HepG2 (cell line): ENCODE measurements at regions not wholly inside any gene's neighbourhood (a gene's known extent, or its start where the extent isn't known, plus 50 kb on each side); places are given as distances from the start of the nearest gene placed in this dataset.

Source experiments
- ATAC-seq: fragments of 200-7000 bp; cut with Tn5 transposase; 3 replicates; pipeline ENCODE4 v1.9.1; 2020; ENCODE audit warnings: mild to moderate bottlenecking, moderate library complexity
- BruUV-seq: library from RNA; stranded (reverse); fragments of 400-500 nt; replicated peaks from 2 replicates; lab custom pipeline; 2021; lab: Mats Ljungman, UMichigan
- CTCF ChIA-PET: fragments of 300-600 bp; formaldehyde crosslinking; extraction: SDS; loops from one replicate; lab custom pipeline; 2021; ENCODE audit warnings: low total read pairs, inconsistent platforms, low intra/inter-chr PET ratio; lab: Yijun Ruan, JAX
- POLR2A ChIA-PET: fragments of 350-600 bp; sonication (Branson Sonifier 250); formaldehyde crosslinking; loops from one replicate; lab custom pipeline; 2020; ENCODE audit warnings: antibody characterized with exemption, inconsistent platforms; lab: Yijun Ruan, JAX
- DNase-seq: peaks from one replicate; pipeline ENCODE4 v3.0.0-alpha.2; 2015; ENCODE audit warnings: low spot score
- FAIRE-seq: peaks from 3 replicates; lab custom pipeline; 2011; peaks lifted over from hg19 to GRCh38; lab: Jason Lieb, UNC
- H2AFZ ChIP-seq: one replicate; pipeline ENCODE4 v1.6.1; 2011; ENCODE audit warnings: low read length, inconsistent platforms
- H3K27ac ChIP-seq: fragments of 300-600 bp; 3 replicates; pipeline ENCODE4 v1.8.0; 2011; ENCODE audit warnings: mixed run types, mild to moderate bottlenecking, mixed read lengths, low read length, inconsistent platforms; ENCODE audit not compliant: insufficient read depth; ENCODE audit errors: extremely low read length
- H3K27me3 ChIP-seq, 2 experiments: fragments of 200-600 bp in 1 of 2; 2 replicates in 1 of 2; 3 replicates in 1 of 2; pipeline versions ENCODE4 v1.6.0 to v1.8.0; 2011; ENCODE audit warnings: low read length in 2 of 2, mild to moderate bottlenecking in 2 of 2, moderate library complexity in 2 of 2, inconsistent platforms in 1 of 2; ENCODE audit not compliant: insufficient read depth in 2 of 2, control insufficient read depth in 1 of 2
- H3K36me3 ChIP-seq, 2 experiments: fragments of 200-600 bp in 1 of 2; replicated peaks in 1 of 2; 2 replicates in 1 of 2; 3 replicates in 1 of 2; pipeline versions ENCODE4 v1.5.1 to v1.8.0; 2011; ENCODE audit warnings: low read length in 2 of 2, inconsistent platforms in 1 of 2; ENCODE audit not compliant: insufficient read depth in 2 of 2, control insufficient read depth in 1 of 2
- H3K4me1 ChIP-seq: 2 replicates; pipeline ENCODE4 v1.5.1; 2012; ENCODE audit warnings: low read length, inconsistent platforms; ENCODE audit not compliant: insufficient read depth
- H3K4me2 ChIP-seq: 2 replicates; pipeline ENCODE4 v1.6.0; 2011; ENCODE audit warnings: low read depth, low read length, inconsistent platforms
- H3K4me3 ChIP-seq, 3 experiments: fragments of 200-600 bp in 1 of 3; sonication (generic), shearing (Covaris generic) in 1 of 3; replicated peaks in 1 of 3; 2 replicates each; pipeline ENCODE4 v1.5.1; 2011 to 2016; ENCODE audit warnings: low read length in 3 of 3, inconsistent platforms in 2 of 3, low read depth in 2 of 3, mild to moderate bottlenecking in 2 of 3, control low read depth in 1 of 3, mixed read lengths in 1 of 3; ENCODE audit not compliant: insufficient read depth in 1 of 3
- H3K79me2 ChIP-seq: one replicate; pipeline ENCODE4 v1.6.1; 2011; ENCODE audit warnings: low read length, inconsistent platforms; ENCODE audit not compliant: insufficient read depth
- H3K9ac ChIP-seq: 2 replicates; pipeline ENCODE4 v1.6.0; 2011; ENCODE audit warnings: mild to moderate bottlenecking, low read depth, low read length, inconsistent platforms; ENCODE audit not compliant: insufficient read depth
- H3K9me3 ChIP-seq: 2 replicates; pipeline ENCODE4 v1.5.1; 2012; ENCODE audit warnings: mild to moderate bottlenecking, low read length
- H4K20me1 ChIP-seq: 2 replicates; pipeline ENCODE4 v1.6.0; 2011; ENCODE audit warnings: inconsistent platforms, mild to moderate bottlenecking, low read length, moderate library complexity; ENCODE audit not compliant: insufficient read depth
- GLI4 ChIP-seq: sonication (generic); formaldehyde crosslinking; IDR thresholded peaks from 2 replicates; pipeline ENCODE4 v1.5.1; 2020; ENCODE audit warnings: missing genetic modification reagents, mild to moderate bottlenecking, moderate library complexity, borderline replicate concordance
- KAT2B ChIP-seq: fragments of 150-350 bp; IDR thresholded peaks from 2 replicates; pipeline ENCODE4 v1.6.1; 2014; ENCODE audit warnings: low read depth, low read length, borderline replicate concordance
- KAT8 ChIP-seq: IDR thresholded peaks from 2 replicates; pipeline ENCODE4 v1.6.1; 2016; ENCODE audit warnings: missing genetic modification reagents, missing compliant biosample characterization
- NFE2L2 ChIP-seq: fragments of 150-350 bp; IDR thresholded peaks from 2 replicates; pipeline ENCODE4 v1.6.1; 2014; ENCODE audit warnings: low read length
- NR0B2 ChIP-seq: sonication (generic); formaldehyde crosslinking; IDR thresholded peaks from 2 replicates; pipeline ENCODE4 v1.4.0; 2020; ENCODE audit warnings: mild to moderate bottlenecking, missing genetic modification reagents
- RNF2 ChIP-seq: fragments of 450-650 bp; conservative IDR thresholded peaks from 2 replicates; pipeline ENCODE4 v1.6.1; 2016; ENCODE audit warnings: low read depth
- SUZ12 ChIP-seq: fragments of 150-350 bp; IDR thresholded peaks from 2 replicates; pipeline ENCODE4 v1.6.1; 2014; ENCODE audit warnings: low read depth, low read length
- TIGD3 ChIP-seq: sonication (generic); formaldehyde crosslinking; IDR thresholded peaks from 2 replicates; pipeline ENCODE4 v1.5.1; 2020; ENCODE audit warnings: mild to moderate bottlenecking, missing genetic modification reagents, borderline replicate concordance
- ZBTB46 ChIP-seq: sonication (generic); formaldehyde crosslinking; IDR thresholded peaks from 2 replicates; pipeline ENCODE4 v1.4.0; 2020; ENCODE audit warnings: mild to moderate bottlenecking, missing genetic modification reagents, borderline replicate concordance
- ZBTB7A ChIP-seq: sonication (generic); formaldehyde crosslinking; IDR thresholded peaks from 2 replicates; pipeline ENCODE4 v1.8.0; 2022; ENCODE audit warnings: mild to moderate bottlenecking, missing genetic modification reagents
- ZBTB8A ChIP-seq: sonication (generic); formaldehyde crosslinking; IDR thresholded peaks from 2 replicates; pipeline ENCODE4 v1.4.0; 2020; ENCODE audit warnings: mild to moderate bottlenecking, low read depth, missing genetic modification reagents, borderline replicate concordance
- ZFP36L1 ChIP-seq: sonication (generic); formaldehyde crosslinking; IDR thresholded peaks from 2 replicates; pipeline ENCODE4 v1.8.0; 2022; ENCODE audit warnings: mild to moderate bottlenecking, missing genetic modification reagents, moderate library complexity
- ZNF10 ChIP-seq: sonication (generic); formaldehyde crosslinking; IDR thresholded peaks from 2 replicates; pipeline ENCODE4 v1.4.0; 2020; ENCODE audit warnings: mild to moderate bottlenecking, low read depth, missing genetic modification reagents, borderline replicate concordance
- ZNF24 ChIP-seq: fragments of 450-650 bp; IDR thresholded peaks from 2 replicates; pipeline ENCODE4 v1.6.1; 2017; ENCODE audit warnings: antibody characterized with exemption, mild to moderate bottlenecking
- ZNF329 ChIP-seq: sonication (generic); formaldehyde crosslinking; IDR thresholded peaks from 2 replicates; pipeline ENCODE4 v1.9.0; 2021; ENCODE audit warnings: low read depth, mild to moderate bottlenecking, missing genetic modification reagents
- ZNF343 ChIP-seq: sonication (generic); formaldehyde crosslinking; IDR thresholded peaks from 2 replicates; pipeline ENCODE4 v1.4.0; 2020; ENCODE audit warnings: mild to moderate bottlenecking, missing genetic modification reagents
- ZNF414 ChIP-seq: sonication (generic); formaldehyde crosslinking; IDR thresholded peaks from 2 replicates; pipeline ENCODE4 v1.5.0; 2020; ENCODE audit warnings: missing genetic modification reagents
- ZNF562 ChIP-seq: sonication (generic); formaldehyde crosslinking; IDR thresholded peaks from 2 replicates; pipeline ENCODE4 v1.8.0; 2022; ENCODE audit warnings: missing genetic modification reagents, borderline replicate concordance
- WGBS: methylation state at CpG from one replicate; pipeline ENCODE4 v1.1.6; 2017; ENCODE audit warnings: low lambda C conversion rate; 5-methylcytosine and 5-hydroxymethylcytosine counted together
- in situ Hi-C: cut with HindIII; loops from 2 replicates; pipeline ENCODE4 v1.10.0; 2017; ENCODE audit warnings: low pct_unique_long_range_greater_than_20kb; ENCODE audit not compliant: extremely low pct_ligation_motif_present
- intact Hi-C: fragments of 100-400 bp; cut with micrococcal nuclease; formaldehyde crosslinking; loops from one replicate; pipeline ENCODE4 v1.10.0; 2022; ENCODE audit not compliant: unreplicated experiment

- Histone ChIP-seq H3K9ac (no peak overlapping the region), H3K27ac (no peak overlapping the region), H3K36me3 (no peaks in the 10 kb centered on the region), H3K4me3 (no peak overlapping the region), H4K20me1 (no peaks in the 10 kb centered on the region), H3K79me2 (no peaks in the 10 kb centered on the region), H3K4me2 (no peak overlapping the region), H2AFZ (no peak overlapping the region), H3K9me3 (no peaks in the 10 kb centered on the region), H3K27me3 (no peaks in the 10 kb centered on the region), H3K4me1 (no peaks in the 10 kb centered on the region)
- CTCF ChIA-PET: no interaction called here
- TF ChIP-seq ZBTB7A (CRISPR knock-in tag) (no peak), SUZ12 (no peak), ZNF414 (CRISPR knock-in tag) (no peak), ZNF562 (CRISPR knock-in tag) (no peak), ZFP36L1 (CRISPR knock-in tag) (no peak), ZNF343 (CRISPR knock-in tag) (no peak), NR0B2 (CRISPR knock-in tag) (no peak), ZNF10 (CRISPR knock-in tag) (no peak), TIGD3 (CRISPR knock-in tag) (no peak), NFE2L2 (no peak), ZNF24 (no peak), ZBTB8A (no peak), KAT2B (no peak), GLI4 (no peak), KAT8 (CRISPR knock-in tag) (no peak), ZBTB46 (no peak), RNF2 (no peak), ZNF329 (CRISPR knock-in tag) (no peak)
- WGBS: 20% methylated on average over 11 of the region's 11 CpGs
- ATAC-seq: no peak
- FAIRE-seq: no peak
- in situ Hi-C loops: no loop called here
- intact Hi-C loops: no loop called here
- no peak for DNase-seq
- BruUV-seq: no TSS peak
- POLR2A ChIA-PET: no interaction called here
Observed at GRCh38 chr7:25777969-25778708, 373.9 kb upstream of the NFE2L3 start.
